Lower leg skin (tissue), 3 donors: ENCODE measurements at regions not wholly inside any gene's neighbourhood (a gene's known extent, or its start where the extent isn't known, plus 50 kb on each side); places are given as distances from the start of the nearest gene placed in this dataset.

Source experiments
- POLR2A ChIP-seq, 2 donors: fragments of 450-650 bp; IDR thresholded peaks; one replicate each; pipeline ENCODE4 v1.6.1; 2016 to 2017; ENCODE audit warnings: antibody characterized with exemption in 2 of 2, mild to moderate bottlenecking in 1 of 2, moderate library complexity in 1 of 2
- TF ChIP-seq, protein P1 (sequence below), 3 donors: fragments of 450-650 bp; IDR thresholded peaks; one replicate each; pipeline ENCODE4 v1.5.1; 2016; ENCODE audit warnings: antibody characterized with exemption in 3 of 3, mild to moderate bottlenecking in 3 of 3, moderate library complexity in 2 of 3

DNA sequence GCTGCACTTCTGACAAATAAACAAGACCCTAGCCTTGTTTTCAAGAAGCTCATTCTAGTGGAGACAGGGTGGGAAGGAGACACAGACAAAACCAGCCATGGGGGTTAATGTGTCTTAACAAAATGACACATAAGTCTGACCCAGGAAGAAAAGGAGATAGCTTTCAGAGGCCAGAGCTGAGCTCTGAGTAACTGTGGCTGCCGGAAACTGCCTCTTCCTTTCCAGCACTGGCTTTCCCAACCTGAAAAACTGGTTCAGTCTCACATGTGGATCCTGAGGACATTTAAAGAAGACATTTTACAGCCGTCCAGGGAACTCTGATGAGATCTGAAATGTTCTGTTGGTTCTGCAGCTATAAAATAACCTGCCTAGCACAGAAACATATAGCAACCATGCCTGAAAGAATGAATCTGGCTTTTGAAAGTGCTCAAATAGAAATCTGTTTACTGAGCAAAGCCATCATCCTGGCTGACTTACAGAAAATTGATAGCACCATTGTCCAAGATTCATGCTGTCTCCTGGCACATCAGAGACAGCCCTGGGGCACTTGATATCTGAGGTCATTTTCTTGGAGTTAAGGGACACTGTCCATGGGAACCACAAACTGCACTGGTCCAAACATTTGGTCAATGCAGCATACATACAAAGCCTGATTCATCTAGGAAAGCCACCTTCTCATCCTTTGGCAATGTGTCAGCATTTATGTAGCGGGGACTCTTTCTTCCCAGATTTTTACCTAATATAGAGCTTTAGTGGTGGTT lies 83.2 kb upstream of the PAX1 start:
- TF ChIP-seq, protein P1, sequence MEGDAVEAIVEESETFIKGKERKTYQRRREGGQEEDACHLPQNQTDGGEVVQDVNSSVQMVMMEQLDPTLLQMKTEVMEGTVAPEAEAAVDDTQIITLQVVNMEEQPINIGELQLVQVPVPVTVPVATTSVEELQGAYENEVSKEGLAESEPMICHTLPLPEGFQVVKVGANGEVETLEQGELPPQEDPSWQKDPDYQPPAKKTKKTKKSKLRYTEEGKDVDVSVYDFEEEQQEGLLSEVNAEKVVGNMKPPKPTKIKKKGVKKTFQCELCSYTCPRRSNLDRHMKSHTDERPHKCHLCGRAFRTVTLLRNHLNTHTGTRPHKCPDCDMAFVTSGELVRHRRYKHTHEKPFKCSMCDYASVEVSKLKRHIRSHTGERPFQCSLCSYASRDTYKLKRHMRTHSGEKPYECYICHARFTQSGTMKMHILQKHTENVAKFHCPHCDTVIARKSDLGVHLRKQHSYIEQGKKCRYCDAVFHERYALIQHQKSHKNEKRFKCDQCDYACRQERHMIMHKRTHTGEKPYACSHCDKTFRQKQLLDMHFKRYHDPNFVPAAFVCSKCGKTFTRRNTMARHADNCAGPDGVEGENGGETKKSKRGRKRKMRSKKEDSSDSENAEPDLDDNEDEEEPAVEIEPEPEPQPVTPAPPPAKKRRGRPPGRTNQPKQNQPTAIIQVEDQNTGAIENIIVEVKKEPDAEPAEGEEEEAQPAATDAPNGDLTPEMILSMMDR (IDR thresholded peaks at IDR 0.05), result no peak
- no peak for TF ChIP-seq POLR2A (IDR thresholded peaks at IDR 0.05)
